ENCODE measurements at regions not wholly inside any gene's neighbourhood (a gene's known extent, or its start where the extent isn't known, plus 50 kb on each side); places are given as distances from the start of the nearest gene placed in this dataset.

DNA sequence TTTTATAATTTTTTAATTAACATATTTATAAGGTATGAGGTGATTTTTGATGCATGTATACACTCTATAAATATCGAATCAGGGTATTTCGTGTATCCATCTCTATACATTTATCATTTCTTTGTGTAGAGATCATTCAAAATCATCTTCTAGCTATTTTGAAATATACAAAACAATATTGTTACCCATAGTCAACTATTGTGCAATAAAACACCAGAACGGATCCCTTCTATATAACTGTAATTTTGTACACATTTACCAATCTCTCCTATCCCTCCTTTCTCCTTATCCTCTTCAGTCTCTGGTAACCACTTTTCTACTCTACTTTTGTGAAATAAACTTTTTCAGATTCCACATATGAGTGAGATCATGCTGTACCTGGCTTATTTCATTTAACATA, 1459.6 kb downstream of the MRPL39 start:
- Histone ChIP-seq H3K9me3 (ENCODE audit: insufficient read depth, low read depth, low read length) (no peaks in the 10 kb centered on the region), H3K36me3 (ENCODE audit: insufficient read depth, low read length) (no peaks in the 10 kb centered on the region), H4K20me1 (ENCODE audit: insufficient read depth, low read length, poor library complexity, severe bottlenecking) (no peaks in the 10 kb centered on the region), H3F3A (ENCODE audit: low read depth) (no peaks in the 10 kb centered on the region), H3K4me2 (ENCODE audit: low read depth, low read length, poor library complexity, severe bottlenecking) (no peak overlapping the region), H3K4me3 (ENCODE audit: low read length, poor library complexity, severe bottlenecking) (no peak overlapping the region), H3K27me3 (ENCODE audit: insufficient read depth, low read length, poor library complexity, severe bottlenecking) (no peaks in the 10 kb centered on the region), H3K79me2 (ENCODE audit: insufficient read depth, low read length) (no peaks in the 10 kb centered on the region), H3K9me2 (replicated peaks; ENCODE audit: low read depth, low read length) (no peaks in the 10 kb centered on the region), H2AFZ (ENCODE audit: low read length) (no peak overlapping the region), H3K9ac (ENCODE audit: low read depth, low read length, poor library complexity, severe bottlenecking) (no peak overlapping the region), H3K4me1 (ENCODE audit: insufficient read depth, low read length, poor library complexity, severe bottlenecking) (no peaks in the 10 kb centered on the region)
- TF ChIP-seq EZH2phosphoT487 (IDR thresholded peaks at IDR 0.05; ENCODE audit: borderline replicate concordance), result no peak
- TF ChIP-seq, protein P1, sequence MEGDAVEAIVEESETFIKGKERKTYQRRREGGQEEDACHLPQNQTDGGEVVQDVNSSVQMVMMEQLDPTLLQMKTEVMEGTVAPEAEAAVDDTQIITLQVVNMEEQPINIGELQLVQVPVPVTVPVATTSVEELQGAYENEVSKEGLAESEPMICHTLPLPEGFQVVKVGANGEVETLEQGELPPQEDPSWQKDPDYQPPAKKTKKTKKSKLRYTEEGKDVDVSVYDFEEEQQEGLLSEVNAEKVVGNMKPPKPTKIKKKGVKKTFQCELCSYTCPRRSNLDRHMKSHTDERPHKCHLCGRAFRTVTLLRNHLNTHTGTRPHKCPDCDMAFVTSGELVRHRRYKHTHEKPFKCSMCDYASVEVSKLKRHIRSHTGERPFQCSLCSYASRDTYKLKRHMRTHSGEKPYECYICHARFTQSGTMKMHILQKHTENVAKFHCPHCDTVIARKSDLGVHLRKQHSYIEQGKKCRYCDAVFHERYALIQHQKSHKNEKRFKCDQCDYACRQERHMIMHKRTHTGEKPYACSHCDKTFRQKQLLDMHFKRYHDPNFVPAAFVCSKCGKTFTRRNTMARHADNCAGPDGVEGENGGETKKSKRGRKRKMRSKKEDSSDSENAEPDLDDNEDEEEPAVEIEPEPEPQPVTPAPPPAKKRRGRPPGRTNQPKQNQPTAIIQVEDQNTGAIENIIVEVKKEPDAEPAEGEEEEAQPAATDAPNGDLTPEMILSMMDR (conservative IDR thresholded peaks at IDR 0.05; ENCODE audit: low read length), result no peak

DNA sequence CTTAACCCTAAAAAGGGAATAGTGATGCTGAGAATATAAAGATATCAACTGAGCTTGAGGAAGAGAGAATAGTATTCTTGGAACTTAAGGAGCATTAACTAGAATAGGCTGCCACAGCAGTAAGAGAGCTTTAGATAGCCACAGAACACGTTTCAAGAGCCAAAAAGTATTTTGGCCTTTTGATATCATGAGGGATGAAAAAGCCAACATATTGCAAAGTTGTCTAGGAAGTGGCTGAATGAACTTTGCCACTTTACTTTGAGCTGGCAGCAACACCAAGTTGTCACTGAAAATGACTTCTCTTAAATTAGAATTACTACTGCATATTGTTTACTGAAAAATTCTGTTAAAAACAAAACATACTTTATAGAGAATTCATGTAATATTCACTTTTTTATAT, 1476.2 kb downstream of the MRPL39 start:
- Histone ChIP-seq H3K36me3 (ENCODE audit: insufficient read depth, low read length) (no peaks in the 10 kb centered on the region), H3K9me3 (ENCODE audit: insufficient read depth, low read depth, low read length) (no peaks in the 10 kb centered on the region), H3K9ac (ENCODE audit: low read depth, low read length, poor library complexity, severe bottlenecking) (no peak overlapping the region), H3K4me2 (ENCODE audit: low read depth, low read length, poor library complexity, severe bottlenecking) (no peak overlapping the region), H2AFZ (ENCODE audit: low read length) (no peak overlapping the region), H3K27me3 (ENCODE audit: insufficient read depth, low read length, poor library complexity, severe bottlenecking) (no peaks in the 10 kb centered on the region), H4K20me1 (ENCODE audit: insufficient read depth, low read length, poor library complexity, severe bottlenecking) (no peaks in the 10 kb centered on the region), H3F3A (ENCODE audit: low read depth) (no peaks in the 10 kb centered on the region), H3K4me1 (ENCODE audit: insufficient read depth, low read length, poor library complexity, severe bottlenecking) (no peaks in the 10 kb centered on the region), H3K9me2 (replicated peaks; ENCODE audit: low read depth, low read length) (no peaks in the 10 kb centered on the region), H3K79me2 (ENCODE audit: insufficient read depth, low read length) (no peaks in the 10 kb centered on the region), H3K4me3 (ENCODE audit: low read length, poor library complexity, severe bottlenecking) (no peak overlapping the region)
- TF ChIP-seq, protein P1 (conservative IDR thresholded peaks at IDR 0.05; ENCODE audit: low read length), result no peak
- no peak for TF ChIP-seq EZH2phosphoT487 (IDR thresholded peaks at IDR 0.05; ENCODE audit: borderline replicate concordance)

DNA sequence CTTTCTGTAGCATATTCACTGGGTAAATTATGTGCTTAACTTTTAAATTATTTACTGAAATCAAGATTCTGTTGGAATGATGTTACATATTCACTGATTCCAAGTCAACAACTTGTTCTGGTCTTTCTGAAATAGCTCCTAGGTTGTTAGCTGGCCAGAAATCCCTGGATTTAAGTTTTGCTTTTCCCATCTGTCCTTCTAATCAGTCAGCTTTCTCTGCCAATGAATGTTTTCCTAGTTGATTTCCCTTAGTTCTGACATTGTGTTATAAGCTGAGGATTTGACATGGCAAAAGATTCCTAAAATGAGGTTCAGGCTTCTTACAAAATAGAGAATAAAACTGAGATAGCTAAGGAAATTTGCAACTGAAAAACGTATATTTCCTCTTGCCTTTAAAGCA, 1479.6 kb downstream of the MRPL39 start:
- no peak overlapping the region for H2AFZ ChIP-seq (ENCODE audit: low read length)
- no peaks in the 10 kb centered on the region for H3K27me3 ChIP-seq (ENCODE audit: insufficient read depth, low read length, poor library complexity, severe bottlenecking)
- no peaks in the 10 kb centered on the region for H3K9me3 ChIP-seq (ENCODE audit: insufficient read depth, low read depth, low read length)

More for the DNA sequence above, 1479.6 kb downstream of the MRPL39 start:
- no peaks in the 10 kb centered on the region for H3K4me1 ChIP-seq (ENCODE audit: insufficient read depth, low read length, poor library complexity, severe bottlenecking)
- H3K4me2 ChIP-seq (ENCODE audit: low read depth, low read length, poor library complexity, severe bottlenecking), result no peak overlapping the region
- H3K79me2 ChIP-seq (ENCODE audit: insufficient read depth, low read length), result no peaks in the 10 kb centered on the region
- no peaks in the 10 kb centered on the region for H3K36me3 ChIP-seq (ENCODE audit: insufficient read depth, low read length)
- TF ChIP-seq, protein P1 (conservative IDR thresholded peaks at IDR 0.05; ENCODE audit: low read length), result no peak
- TF ChIP-seq EZH2phosphoT487 (IDR thresholded peaks at IDR 0.05; ENCODE audit: borderline replicate concordance), result no peak
- no peaks in the 10 kb centered on the region for H4K20me1 ChIP-seq (ENCODE audit: insufficient read depth, low read length, poor library complexity, severe bottlenecking)
- H3K4me3 ChIP-seq (ENCODE audit: low read length, poor library complexity, severe bottlenecking), result no peak overlapping the region
- no peaks in the 10 kb centered on the region for H3F3A ChIP-seq (ENCODE audit: low read depth)
- H3K9me2 ChIP-seq (replicated peaks; ENCODE audit: low read depth, low read length), result no peaks in the 10 kb centered on the region
- H3K9ac ChIP-seq (ENCODE audit: low read depth, low read length, poor library complexity, severe bottlenecking), result no peak overlapping the region

All from Loucy (cell line).